H9 (cell line): ENCODE measurements at regions not wholly inside any gene's neighbourhood (a gene's known extent, or its start where the extent isn't known, plus 50 kb on each side); places are given as distances from the start of the nearest gene placed in this dataset.

Experiments
- DNase-seq: peaks from one replicate; pipeline ENCODE4 v3.0.0-alpha.2; 2017
- H2AFZ ChIP-seq: one replicate; pipeline ENCODE4 v1.6.1; 2013; ENCODE audit warnings: mild to moderate bottlenecking, low read length, control low read depth, moderate library complexity
- H2AK5ac ChIP-seq: 2 replicates; pipeline ENCODE4 v1.6.1; 2013; ENCODE audit warnings: low read length, control low read depth, mixed read lengths; ENCODE audit not compliant: insufficient read length
- H2BK120ac ChIP-seq: one replicate; pipeline ENCODE4 v1.6.1; 2013; ENCODE audit warnings: low read depth, mild to moderate bottlenecking, low read length, control low read depth, inconsistent platforms; ENCODE audit not compliant: poor library complexity, severe bottlenecking
- H2BK12ac ChIP-seq: 2 replicates; pipeline ENCODE4 v1.6.1; 2013; ENCODE audit warnings: low read length, control low read depth, mixed read lengths, low read depth; ENCODE audit not compliant: insufficient read length
- H2BK15ac ChIP-seq: 2 replicates; pipeline ENCODE4 v1.6.1; 2013; ENCODE audit warnings: low read depth, low read length, control low read depth
- H2BK20ac ChIP-seq: one replicate; pipeline ENCODE4 v1.6.1; 2013; ENCODE audit warnings: low read depth, mild to moderate bottlenecking, low read length, control low read depth, inconsistent platforms; ENCODE audit not compliant: poor library complexity, severe bottlenecking
- H2BK5ac ChIP-seq: 2 replicates; pipeline ENCODE4 v1.6.1; 2013; ENCODE audit warnings: low read length, control low read depth, mixed read lengths; ENCODE audit not compliant: insufficient read length
- H3K14ac ChIP-seq: 2 replicates; pipeline ENCODE4 v1.6.1; 2013; ENCODE audit warnings: low read length, control low read depth; ENCODE audit not compliant: insufficient read depth
- H3K18ac ChIP-seq: 2 replicates; pipeline ENCODE4 v1.6.1; 2013; ENCODE audit warnings: low read depth, mild to moderate bottlenecking, mixed read lengths, low read length, control low read depth; ENCODE audit not compliant: insufficient read length
- H3K23ac ChIP-seq: 2 replicates; pipeline ENCODE4 v1.6.1; 2013; ENCODE audit warnings: low read length, control low read depth, mixed read lengths, low read depth; ENCODE audit not compliant: insufficient read length
- H3K23me2 ChIP-seq: 2 replicates; pipeline ENCODE4 v1.6.1; 2013; ENCODE audit warnings: low read depth, mild to moderate bottlenecking, mixed read lengths, low read length, control low read depth; ENCODE audit not compliant: insufficient read length, poor library complexity, severe bottlenecking
- H3K27ac ChIP-seq: 2 replicates; pipeline ENCODE4 v1.5.1; 2013; ENCODE audit warnings: low read length, control low read depth, mixed read lengths, low read depth; ENCODE audit not compliant: insufficient read length
- H3K27me3 ChIP-seq: 2 replicates; pipeline ENCODE4 v1.6.1; 2013; ENCODE audit warnings: low read length, control low read depth, inconsistent platforms; ENCODE audit not compliant: insufficient read depth
- H3K4ac ChIP-seq: 2 replicates; pipeline ENCODE4 v1.6.1; 2013; ENCODE audit warnings: low read depth, mild to moderate bottlenecking, control low read depth, inconsistent platforms, low read length, moderate library complexity
- H3K4me1 ChIP-seq: 2 replicates; pipeline ENCODE4 v1.6.1; 2013; ENCODE audit warnings: low read length, control low read depth, inconsistent platforms; ENCODE audit not compliant: insufficient read depth
- H3K4me2 ChIP-seq: 2 replicates; pipeline ENCODE4 v1.6.1; 2013; ENCODE audit warnings: low read length, control low read depth, mixed read lengths; ENCODE audit not compliant: insufficient read length, insufficient read depth
- H3K56ac ChIP-seq: 2 replicates; pipeline ENCODE4 v1.6.1; 2013; ENCODE audit warnings: low read depth, mild to moderate bottlenecking, mixed read lengths, low read length, control low read depth; ENCODE audit not compliant: insufficient read length
- H3K79me1 ChIP-seq: 2 replicates; pipeline ENCODE4 v1.6.1; 2013; ENCODE audit warnings: low read depth, mild to moderate bottlenecking, moderate library complexity, low read length, control low read depth, inconsistent platforms; ENCODE audit not compliant: insufficient read depth, poor library complexity, severe bottlenecking
- H3K79me2 ChIP-seq: 2 replicates; pipeline ENCODE4 v1.6.1; 2013; ENCODE audit warnings: low read length, control low read depth, inconsistent platforms; ENCODE audit not compliant: insufficient read depth
- H3K9ac ChIP-seq: 2 replicates; pipeline ENCODE4 v1.6.1; 2013; ENCODE audit warnings: low read length, control low read depth, mixed read lengths; ENCODE audit not compliant: insufficient read length; ENCODE audit errors: extremely low read depth
- H3K9me3 ChIP-seq: one replicate; pipeline ENCODE4 v1.6.1; 2013; ENCODE audit warnings: low read depth, low read length, inconsistent platforms; ENCODE audit not compliant: control insufficient read depth
- H3T11ph ChIP-seq: one replicate; pipeline ENCODE4 v1.6.1; 2013; ENCODE audit warnings: mild to moderate bottlenecking, low read length, control low read depth, inconsistent platforms
- H4K20me1 ChIP-seq: one replicate; pipeline ENCODE4 v1.6.1; 2013; ENCODE audit not compliant: control insufficient read depth, insufficient read length, insufficient read depth
- H4K5ac ChIP-seq: 2 replicates; pipeline ENCODE4 v1.6.1; 2013; ENCODE audit warnings: low read depth, mild to moderate bottlenecking, mixed read lengths, low read length, control low read depth; ENCODE audit not compliant: insufficient read length
- H4K8ac ChIP-seq: replicated peaks from 2 replicates; pipeline ENCODE4 v1.6.1; 2013; ENCODE audit warnings: low read length, control low read depth, mixed read lengths, low read depth; ENCODE audit not compliant: insufficient read length
- H4K91ac ChIP-seq: 2 replicates; pipeline ENCODE4 v1.6.1; 2013; ENCODE audit warnings: low read depth, mild to moderate bottlenecking, moderate library complexity, mixed read lengths, low read length, control low read depth; ENCODE audit not compliant: insufficient read length
- H3K27ac Mint-ChIP-seq, 3 experiments: 2 replicates in 2 of 3; 3 replicates in 1 of 3; pipeline ENCODE4 v1.8.0; 2020 to 2021; ENCODE audit warnings: mixed read lengths in 3 of 3, mild to moderate bottlenecking in 1 of 3, moderate library complexity in 1 of 3
- H3K27me3 Mint-ChIP-seq: 2 replicates; pipeline ENCODE4 v1.8.0; 2021; ENCODE audit warnings: low read depth, mild to moderate bottlenecking, moderate library complexity, mixed read lengths
- H3K36me3 Mint-ChIP-seq, 3 experiments: 2 replicates in 2 of 3; 3 replicates in 1 of 3; pipeline ENCODE4 v1.8.0; 2020 to 2021; ENCODE audit warnings: low read depth in 3 of 3, mixed read lengths in 3 of 3; ENCODE audit not compliant: insufficient read depth in 1 of 3
- H3K4me1 Mint-ChIP-seq, 2 experiments: 2 replicates each; pipeline ENCODE4 v1.8.0; 2020; ENCODE audit warnings: mixed read lengths in 2 of 2
- H3K4me3 Mint-ChIP-seq, 2 experiments: 2 replicates in 1 of 2; 3 replicates in 1 of 2; pipeline ENCODE4 v1.8.0; 2020 to 2021; ENCODE audit warnings: mild to moderate bottlenecking in 2 of 2, mixed read lengths in 2 of 2, moderate library complexity in 1 of 2
- H3K9me3 Mint-ChIP-seq, 2 experiments: 2 replicates in 1 of 2; 3 replicates in 1 of 2; pipeline ENCODE4 v1.8.0; 2020; ENCODE audit warnings: mild to moderate bottlenecking in 2 of 2, mixed read lengths in 2 of 2, moderate library complexity in 1 of 2
- WGBS: extraction: QIAGEN DNeasy Blood & Tissue Kit; methylation state at CpG from one replicate; pipeline ENCODE4 v1.1.7; 2013; ENCODE audit warnings: missing lambda C conversion rate, low lambda C conversion rate, mixed read lengths; ENCODE audit not compliant: insufficient read length; ENCODE audit errors: extremely low coverage; 5-methylcytosine and 5-hydroxymethylcytosine counted together
- TF ChIP-seq, protein P1 (sequence below): fragments of 200-600 bp; sonication (generic); conservative IDR thresholded peaks from 3 replicates; pipeline ENCODE4 v1.8.0; 2021; ENCODE audit warnings: antibody characterized with exemption, mild to moderate bottlenecking

DNA sequence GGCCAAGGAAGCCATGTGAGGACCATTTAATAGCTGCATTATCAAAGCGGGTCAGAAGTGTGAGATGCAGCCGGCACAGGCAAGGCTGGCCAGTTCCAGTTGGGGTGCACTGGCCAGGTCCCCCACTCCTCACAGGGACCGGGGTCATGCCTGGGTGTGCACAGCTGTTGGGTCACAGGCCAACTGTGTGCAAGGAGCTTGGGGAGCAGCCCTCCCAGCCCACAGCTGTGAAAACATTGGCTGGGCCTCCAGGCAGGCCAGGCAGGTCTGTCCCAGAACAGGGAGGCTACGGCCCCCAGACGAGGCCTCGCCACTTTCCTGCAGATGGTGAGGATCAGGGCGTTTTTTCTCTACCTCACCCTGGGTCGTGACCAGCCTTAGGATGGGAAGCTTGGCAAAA, 521.0 kb downstream of the NTRK3 start:
- Histone ChIP-seq H3K79me2 (no peaks in the 10 kb centered on the region), H2BK120ac (no peak overlapping the region), H3K9ac (no peak overlapping the region), H3K56ac (no peak overlapping the region), H2BK15ac (no peak overlapping the region), H3K4me1 (no peaks in the 10 kb centered on the region), H2AK5ac (no peak overlapping the region), H3K9me3 (no peaks in the 10 kb centered on the region), H3K79me1 (no peaks in the 10 kb centered on the region), H3K27me3 (no peaks in the 10 kb centered on the region), H3T11ph (no peak overlapping the region), H2AFZ (no peak overlapping the region), H3K4me2 (no peak overlapping the region), H3K18ac (no peak overlapping the region), H2BK5ac (no peak overlapping the region), H4K20me1 (no peaks in the 10 kb centered on the region), H3K4ac (no peak overlapping the region), H3K23ac (no peak overlapping the region), H4K91ac (no peak overlapping the region), H2BK12ac (no peak overlapping the region), H3K14ac (no peak overlapping the region), H3K23me2 (no peaks in the 10 kb centered on the region), H4K8ac (no peak overlapping the region), H2BK20ac (no peak overlapping the region), H3K27ac (no peak overlapping the region), H4K5ac (no peak overlapping the region)
- no peak overlapping the region for H3K27ac Mint-ChIP-seq
- H3K9me3 Mint-ChIP-seq: no peaks in the 10 kb centered on the region
- TF ChIP-seq, protein P1, sequence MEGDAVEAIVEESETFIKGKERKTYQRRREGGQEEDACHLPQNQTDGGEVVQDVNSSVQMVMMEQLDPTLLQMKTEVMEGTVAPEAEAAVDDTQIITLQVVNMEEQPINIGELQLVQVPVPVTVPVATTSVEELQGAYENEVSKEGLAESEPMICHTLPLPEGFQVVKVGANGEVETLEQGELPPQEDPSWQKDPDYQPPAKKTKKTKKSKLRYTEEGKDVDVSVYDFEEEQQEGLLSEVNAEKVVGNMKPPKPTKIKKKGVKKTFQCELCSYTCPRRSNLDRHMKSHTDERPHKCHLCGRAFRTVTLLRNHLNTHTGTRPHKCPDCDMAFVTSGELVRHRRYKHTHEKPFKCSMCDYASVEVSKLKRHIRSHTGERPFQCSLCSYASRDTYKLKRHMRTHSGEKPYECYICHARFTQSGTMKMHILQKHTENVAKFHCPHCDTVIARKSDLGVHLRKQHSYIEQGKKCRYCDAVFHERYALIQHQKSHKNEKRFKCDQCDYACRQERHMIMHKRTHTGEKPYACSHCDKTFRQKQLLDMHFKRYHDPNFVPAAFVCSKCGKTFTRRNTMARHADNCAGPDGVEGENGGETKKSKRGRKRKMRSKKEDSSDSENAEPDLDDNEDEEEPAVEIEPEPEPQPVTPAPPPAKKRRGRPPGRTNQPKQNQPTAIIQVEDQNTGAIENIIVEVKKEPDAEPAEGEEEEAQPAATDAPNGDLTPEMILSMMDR: no peak
- H3K4me3 Mint-ChIP-seq: no peak overlapping the region
- H3K4me1 Mint-ChIP-seq: peaks cover 0 to 2% of the 10 kb centered on the region in 2 experiments; a peak in 1 of 4 replicates
- H3K36me3 Mint-ChIP-seq: peaks cover 0 to 1% (median 0%) of the 10 kb centered on the region in 3 experiments; a peak in 1 of 7 replicates
- DNase-seq: no peak
- no peaks in the 10 kb centered on the region; the same call in 1 of the 2 replicates for H3K27me3 Mint-ChIP-seq
- no CpG with 5 or more reads among the region's 8 CpGs for WGBS
